ENCODE measurements at regions not wholly inside any gene's neighbourhood (a gene's known extent, or its start where the extent isn't known, plus 50 kb on each side); places are given as distances from the start of the nearest gene placed in this dataset.

DNA sequence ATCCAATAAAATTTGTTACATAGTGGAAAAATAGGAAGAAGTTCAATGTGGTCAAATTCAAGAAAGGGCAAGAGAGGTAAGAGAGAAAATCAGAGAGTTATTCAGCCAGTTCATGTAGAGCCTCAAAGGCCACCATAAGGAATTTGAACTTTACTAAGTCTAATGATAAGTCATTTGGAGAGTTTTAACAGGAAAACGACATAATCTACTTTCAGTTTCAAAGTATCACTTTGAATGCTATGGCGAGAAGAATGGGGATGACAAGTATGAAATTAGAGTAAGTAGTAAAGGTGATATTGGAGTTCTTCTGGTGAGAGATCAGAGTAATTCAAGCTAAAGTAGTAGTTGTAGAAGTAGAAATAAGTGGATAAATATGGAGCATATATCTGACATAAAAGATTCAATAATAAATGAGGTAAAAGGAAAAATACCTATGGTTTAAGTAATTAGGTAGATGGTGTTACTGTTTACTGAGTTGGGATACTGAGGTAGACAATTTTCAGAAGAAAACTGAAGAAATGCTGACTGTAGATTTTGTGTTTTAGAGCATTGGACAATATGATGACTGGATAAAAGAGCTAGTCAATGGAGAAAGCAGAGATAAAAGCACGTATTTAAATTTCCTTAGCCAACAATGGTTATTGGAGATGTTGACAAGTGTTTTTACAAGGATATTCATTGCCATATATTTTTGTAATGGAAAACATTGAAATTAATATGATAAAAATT is 331.7 kb upstream of the ADGRL3 start:
- no peaks in the 10 kb centered on the region for H3K27me3 ChIP-seq (ENCODE audit: low read length)
- H3K9me2 ChIP-seq (replicated peaks; ENCODE audit: low read length): no peaks in the 10 kb centered on the region
- no peak overlapping the region for H3K27ac ChIP-seq (ENCODE audit: low read length)
- ChIA-PET CTCF (no interaction called here), POLR2A (ENCODE audit: unreplicated experiment) (no interaction called here)
- no peaks in the 10 kb centered on the region for H3K9me3 ChIP-seq (ENCODE audit: low read length)
- H3K4me1 ChIP-seq (ENCODE audit: insufficient read depth, low read length): peaks cover 7% of the 10 kb centered on the region
- no peaks in the 10 kb centered on the region for H3F3A ChIP-seq (ENCODE audit: low read length, unreplicated experiment)
- H2AFZ ChIP-seq (ENCODE audit: low read length): peak overlapping the region; percentile 37
- H3K79me2 ChIP-seq (ENCODE audit: low read length): no peaks in the 10 kb centered on the region
- no peak overlapping the region for H3K4me3 ChIP-seq (ENCODE audit: low read length)
- H4K20me1 ChIP-seq (ENCODE audit: low read length): no peaks in the 10 kb centered on the region
- intact Hi-C loops (cut with micrococcal nuclease): loop anchor here (10.0 kb wide), 1 partner anchor 536 kb away; no protein-coding TSS in a partner anchor
- ATAC-seq (no peak), DNase-seq (no peak)
- no peak for TF ChIP-seq EZH2phosphoT487 (IDR thresholded peaks at IDR 0.05; ENCODE audit: borderline replicate concordance, low read length)
- no peaks in the 10 kb centered on the region for H3K36me3 ChIP-seq (ENCODE audit: low read depth, low read length)
- no TSS peak for BruUV-seq (replicated peaks)
- H3K4me2 ChIP-seq (ENCODE audit: low read length): no peak overlapping the region
- no peak overlapping the region for H3K9ac ChIP-seq (ENCODE audit: low read length)

DNA sequence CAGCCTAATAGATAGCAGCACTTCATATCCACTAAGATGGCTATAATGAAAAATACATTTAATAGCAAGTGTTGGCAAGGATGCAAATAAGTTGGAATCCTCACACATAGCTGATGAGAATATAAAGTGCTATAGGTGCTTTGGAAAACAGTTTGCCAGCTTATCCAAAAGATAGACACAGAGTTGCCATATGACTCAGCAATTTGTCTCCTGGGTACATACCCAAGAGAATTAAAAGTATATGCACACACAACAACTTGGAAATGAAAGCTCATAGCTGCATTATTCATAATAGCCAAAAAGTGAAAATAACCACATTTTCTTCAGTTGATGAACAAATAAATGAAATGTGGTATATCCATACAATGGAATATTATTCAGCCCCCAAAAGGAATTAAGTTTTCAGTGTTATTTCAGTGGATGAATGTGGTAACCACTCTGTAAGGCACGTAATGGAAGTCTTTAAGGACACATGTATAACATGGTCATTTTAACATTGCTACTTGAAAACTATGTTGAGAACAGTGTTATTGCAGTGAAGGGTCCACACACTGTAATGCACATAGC is 320.9 kb upstream of the ADGRL3 start:
- no peak overlapping the region for H2AFZ ChIP-seq (ENCODE audit: low read length)
- no peak overlapping the region for H3K4me3 ChIP-seq (ENCODE audit: low read length)
- no peak for ATAC-seq
- H3K79me2 ChIP-seq (ENCODE audit: low read length): no peaks in the 10 kb centered on the region
- H3K4me2 ChIP-seq (ENCODE audit: low read length): no peak overlapping the region
- no TSS peak for BruUV-seq (replicated peaks)
- H3K36me3 ChIP-seq (ENCODE audit: low read depth, low read length): no peaks in the 10 kb centered on the region
- H3K4me1 ChIP-seq (ENCODE audit: insufficient read depth, low read length): no peaks in the 10 kb centered on the region
- H3K9ac ChIP-seq (ENCODE audit: low read length): no peak overlapping the region
- H3K9me2 ChIP-seq (replicated peaks; ENCODE audit: low read length): no peaks in the 10 kb centered on the region
- H3K9me3 ChIP-seq (ENCODE audit: low read length): no peaks in the 10 kb centered on the region
- no peak for DNase-seq
- no peaks in the 10 kb centered on the region for H3F3A ChIP-seq (ENCODE audit: low read length, unreplicated experiment)
- no peak overlapping the region for H3K27ac ChIP-seq (ENCODE audit: low read length)
- H4K20me1 ChIP-seq (ENCODE audit: low read length): no peaks in the 10 kb centered on the region
- TF ChIP-seq EZH2phosphoT487 (IDR thresholded peaks at IDR 0.05; ENCODE audit: borderline replicate concordance, low read length): no peak
- no peaks in the 10 kb centered on the region for H3K27me3 ChIP-seq (ENCODE audit: low read length)
- intact Hi-C loops (cut with micrococcal nuclease): no loop called here
- CTCF ChIA-PET: no interaction called here
- POLR2A ChIA-PET (ENCODE audit: unreplicated experiment): no interaction called here

DNA sequence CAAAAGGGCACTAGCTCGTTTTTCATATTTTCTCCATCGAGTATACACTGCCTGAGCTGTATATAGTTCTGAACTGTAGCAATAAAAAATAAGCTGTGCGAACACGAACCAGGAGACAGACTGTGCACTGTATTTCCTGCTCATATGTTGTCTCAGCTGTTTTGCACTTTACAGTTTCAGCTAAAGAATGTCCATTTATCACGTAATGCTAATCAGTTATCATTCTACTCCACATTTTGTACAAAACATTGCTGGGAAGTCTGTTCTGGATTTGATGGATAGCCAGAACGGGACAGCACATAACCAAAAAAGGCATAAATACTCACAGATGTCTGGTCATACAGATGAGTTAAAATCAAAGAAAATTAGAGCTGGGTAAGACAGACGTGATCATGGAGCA is 315.5 kb upstream of the ADGRL3 start:
- Histone ChIP-seq H3F3A (ENCODE audit: low read length, unreplicated experiment) (no peaks in the 10 kb centered on the region), H3K9ac (ENCODE audit: low read length) (no peak overlapping the region), H3K4me2 (ENCODE audit: low read length) (peak overlapping the region; percentile 2; the same call in 1 of the 2 replicates), H4K20me1 (ENCODE audit: low read length) (no peaks in the 10 kb centered on the region), H3K27ac (ENCODE audit: low read length) (no peak overlapping the region), H3K9me3 (ENCODE audit: low read length) (no peaks in the 10 kb centered on the region), H3K4me3 (ENCODE audit: low read length) (no peak overlapping the region), H3K27me3 (ENCODE audit: low read length) (no peaks in the 10 kb centered on the region), H3K79me2 (ENCODE audit: low read length) (no peaks in the 10 kb centered on the region), H3K36me3 (ENCODE audit: low read depth, low read length) (no peaks in the 10 kb centered on the region), H3K4me1 (ENCODE audit: insufficient read depth, low read length) (no peaks in the 10 kb centered on the region), H3K9me2 (replicated peaks; ENCODE audit: low read length) (no peaks in the 10 kb centered on the region), H2AFZ (ENCODE audit: low read length) (peak overlapping the region; percentile 46)
- ATAC-seq: peak; percentile 73
- no peak for DNase-seq
- no TSS peak for BruUV-seq (replicated peaks)
- POLR2A ChIA-PET (ENCODE audit: unreplicated experiment): interaction anchor here (0.6 kb wide), 1 partner anchor 331 kb away, joined by 4 read pairs; no protein-coding TSS in a partner anchor
- CTCF ChIA-PET: no interaction called here
- TF ChIP-seq EZH2 (IDR thresholded peaks at IDR 0.05; ENCODE audit: low read length, unreplicated experiment): no peak
- no peak for TF ChIP-seq EZH2phosphoT487 (IDR thresholded peaks at IDR 0.05; ENCODE audit: borderline replicate concordance, low read length)
- TF ChIP-seq, protein P1, sequence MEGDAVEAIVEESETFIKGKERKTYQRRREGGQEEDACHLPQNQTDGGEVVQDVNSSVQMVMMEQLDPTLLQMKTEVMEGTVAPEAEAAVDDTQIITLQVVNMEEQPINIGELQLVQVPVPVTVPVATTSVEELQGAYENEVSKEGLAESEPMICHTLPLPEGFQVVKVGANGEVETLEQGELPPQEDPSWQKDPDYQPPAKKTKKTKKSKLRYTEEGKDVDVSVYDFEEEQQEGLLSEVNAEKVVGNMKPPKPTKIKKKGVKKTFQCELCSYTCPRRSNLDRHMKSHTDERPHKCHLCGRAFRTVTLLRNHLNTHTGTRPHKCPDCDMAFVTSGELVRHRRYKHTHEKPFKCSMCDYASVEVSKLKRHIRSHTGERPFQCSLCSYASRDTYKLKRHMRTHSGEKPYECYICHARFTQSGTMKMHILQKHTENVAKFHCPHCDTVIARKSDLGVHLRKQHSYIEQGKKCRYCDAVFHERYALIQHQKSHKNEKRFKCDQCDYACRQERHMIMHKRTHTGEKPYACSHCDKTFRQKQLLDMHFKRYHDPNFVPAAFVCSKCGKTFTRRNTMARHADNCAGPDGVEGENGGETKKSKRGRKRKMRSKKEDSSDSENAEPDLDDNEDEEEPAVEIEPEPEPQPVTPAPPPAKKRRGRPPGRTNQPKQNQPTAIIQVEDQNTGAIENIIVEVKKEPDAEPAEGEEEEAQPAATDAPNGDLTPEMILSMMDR (conservative IDR thresholded peaks at IDR 0.05; ENCODE audit: low read depth, low read length): no peak
- intact Hi-C loops (cut with micrococcal nuclease): no loop called here

Measured in PC-3 (cell line).